T follicular helper cell (primary cell): ENCODE measurements at regions not wholly inside any gene's neighbourhood (a gene's known extent, or its start where the extent isn't known, plus 50 kb on each side); places are given as distances from the start of the nearest gene placed in this dataset.
"Not testable (repeated sequence)": the region's sequence is repeated elsewhere in the genome, so short reads cannot be mapped to it uniquely, and the experiment has no call there.

Experiments used
- DNase-seq: peaks from one replicate; pipeline ENCODE4 v3.0.0-alpha.2; 2020; ENCODE audit warnings: low read depth

- DNase-seq, result no peak
Measured at GRCh38 chrX:69062493-69062892, 102.8 kb downstream of the PJA1 start.

GRCh38 chrX:69060631-69061408 lies 104.4 kb downstream of the PJA1 start:
- DNase-seq, result no peak

- no peak for DNase-seq
Measured at GRCh38 chrX:69055193-69055592, 110.1 kb downstream of the PJA1 start.

- DNase-seq, result not testable (repeated sequence)
Measured at GRCh38 chrX:69054497-69054896, 110.8 kb downstream of the PJA1 start.

GRCh38 chrX:69051901-69052300 lies 113.4 kb downstream of the PJA1 start:
- no peak for DNase-seq

- no peak for DNase-seq
Measured at GRCh38 chrX:69050051-69050765, 115.0 kb downstream of the PJA1 start.

GRCh38 chrX:69046996-69047490 lies 118.2 kb downstream of the PJA1 start:
- DNase-seq, result no peak

GRCh38 chrX:69045616-69046345 lies 119.5 kb downstream of the PJA1 start:
- DNase-seq, result no peak

- DNase-seq, result no peak
Measured at GRCh38 chrX:69038816-69039215, 126.4 kb downstream of the PJA1 start.

- no peak for DNase-seq
Measured at GRCh38 chrX:69038188-69038587, 127.1 kb downstream of the PJA1 start.

- no peak for DNase-seq
Measured at GRCh38 chrX:69037786-69038185, 127.5 kb downstream of the PJA1 start.

GRCh38 chrX:69036674-69037573 lies 128.3 kb downstream of the PJA1 start:
- DNase-seq, result no peak

- no peak for DNase-seq
Measured at GRCh38 chrX:69034451-69034850, 130.8 kb downstream of the PJA1 start.

GRCh38 chrX:69033936-69034335 lies 131.3 kb downstream of the PJA1 start:
- DNase-seq, result no peak

- no peak for DNase-seq
Measured at GRCh38 chrX:69032601-69033000, 132.7 kb downstream of the PJA1 start.

- DNase-seq, result no peak
Measured at GRCh38 chrX:69031971-69032391, 133.3 kb downstream of the PJA1 start.

GRCh38 chrX:69031181-69031580 lies 134.1 kb downstream of the PJA1 start:
- DNase-seq, result no peak

GRCh38 chrX:69029771-69030170 lies 135.5 kb downstream of the PJA1 start:
- no peak for DNase-seq

- no peak for DNase-seq
Measured at GRCh38 chrX:69028761-69029120, 136.5 kb downstream of the PJA1 start.

GRCh38 chrX:69028006-69028760 lies 137.1 kb downstream of the PJA1 start:
- DNase-seq, result no peak
